Loucy (cell line): ENCODE measurements at regions not wholly inside any gene's neighbourhood (a gene's known extent, or its start where the extent isn't known, plus 50 kb on each side); places are given as distances from the start of the nearest gene placed in this dataset.
"Not testable (repeated sequence)": the region's sequence is repeated elsewhere in the genome, so short reads cannot be mapped to it uniquely, and the experiment has no call there.

Experiments used
- H2AFZ ChIP-seq: fragments of 200-600 bp; sonication (generic); 2 replicates; pipeline ENCODE4 v1.6.0; 2016; ENCODE audit warnings: antibody characterized with exemption, mild to moderate bottlenecking, low read length, moderate library complexity
- H3F3A ChIP-seq: fragments of 200-600 bp; 2 replicates; pipeline ENCODE4 v1.6.0; 2016; ENCODE audit warnings: antibody characterized with exemption, low read depth, mild to moderate bottlenecking
- H3K27me3 ChIP-seq: fragments of 200-600 bp; sonication (generic); 2 replicates; pipeline ENCODE4 v1.6.1; 2014; ENCODE audit warnings: low read length, mild to moderate bottlenecking; ENCODE audit not compliant: insufficient read depth, poor library complexity, severe bottlenecking
- H3K36me3 ChIP-seq: fragments of 200-600 bp; sonication (generic); 2 replicates; pipeline ENCODE4 v1.6.1; 2016; ENCODE audit warnings: low read length; ENCODE audit not compliant: insufficient read depth
- H3K4me1 ChIP-seq: fragments of 200-600 bp; sonication (generic); 2 replicates; pipeline ENCODE4 v1.5.1; 2014; ENCODE audit warnings: low read length, mild to moderate bottlenecking; ENCODE audit not compliant: insufficient read depth, poor library complexity, severe bottlenecking
- H3K4me2 ChIP-seq: fragments of 200-600 bp; sonication (generic); 2 replicates; pipeline ENCODE4 v1.6.0; 2014; ENCODE audit warnings: antibody characterized with exemption, low read length, low read depth, mild to moderate bottlenecking; ENCODE audit not compliant: poor library complexity, severe bottlenecking
- H3K4me3 ChIP-seq: fragments of 200-600 bp; sonication (generic); 2 replicates; pipeline ENCODE4 v1.5.1; 2014; ENCODE audit warnings: low read length, mild to moderate bottlenecking, mixed read lengths; ENCODE audit not compliant: poor library complexity, severe bottlenecking
- H3K79me2 ChIP-seq: fragments of 200-600 bp; sonication (generic); 2 replicates; pipeline ENCODE4 v1.6.1; 2014; ENCODE audit warnings: low read length; ENCODE audit not compliant: insufficient read depth
- H3K9ac ChIP-seq: fragments of 200-600 bp; sonication (generic); 2 replicates; pipeline ENCODE4 v1.6.0; 2014; ENCODE audit warnings: mild to moderate bottlenecking, low read depth, low read length, moderate library complexity; ENCODE audit not compliant: poor library complexity, severe bottlenecking
- H3K9me2 ChIP-seq: fragments of 200-600 bp; sonication (generic); replicated peaks from 2 replicates; pipeline ENCODE4 v1.6.1; 2016; ENCODE audit warnings: low read depth, low read length, mixed read lengths
- H3K9me3 ChIP-seq: fragments of 200-600 bp; sonication (generic); 2 replicates; pipeline ENCODE4 v1.6.1; 2014; ENCODE audit warnings: mild to moderate bottlenecking, antibody characterized with exemption, low read length, low read depth; ENCODE audit not compliant: insufficient read depth
- H4K20me1 ChIP-seq: fragments of 200-600 bp; sonication (generic); 2 replicates; pipeline ENCODE4 v1.6.0; 2014; ENCODE audit warnings: antibody characterized with exemption, low read length, mild to moderate bottlenecking; ENCODE audit not compliant: insufficient read depth, poor library complexity, severe bottlenecking
- EZH2phosphoT487 ChIP-seq: fragments of 200-600 bp; IDR thresholded peaks from 2 replicates; pipeline ENCODE4 v1.6.1; 2018; ENCODE audit warnings: antibody characterized with exemption, mild to moderate bottlenecking, moderate library complexity, borderline replicate concordance
- TF ChIP-seq, protein P1 (sequence below): fragments of 200-600 bp; sonication (generic); conservative IDR thresholded peaks from 2 replicates; pipeline ENCODE4 v1.5.1; 2014; ENCODE audit warnings: mild to moderate bottlenecking, antibody characterized with exemption, low read length

DNA sequence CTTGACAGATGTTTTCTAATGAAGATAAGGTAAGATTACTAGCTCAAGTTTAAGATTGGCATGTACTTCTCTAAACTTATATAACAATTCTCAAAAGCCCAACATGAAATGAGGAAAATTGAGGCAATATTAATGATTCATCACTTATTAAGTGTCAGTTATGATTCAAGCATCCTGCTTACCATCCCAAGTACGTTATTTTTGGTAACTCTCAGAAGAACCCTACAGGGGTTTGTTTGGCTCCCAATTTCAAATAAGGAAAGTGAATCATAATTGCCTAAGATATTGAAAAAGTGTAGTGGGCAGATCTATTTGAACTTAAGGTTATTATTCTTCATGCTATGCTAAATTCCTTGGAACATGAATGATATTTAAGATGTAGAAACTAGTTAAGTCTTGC is 387.9 kb upstream of the TENM3 start:
- no peaks in the 10 kb centered on the region for H3K27me3 ChIP-seq
- H3K4me1 ChIP-seq = no peaks in the 10 kb centered on the region
- no peak overlapping the region for H3K4me2 ChIP-seq
- H2AFZ ChIP-seq = no peak overlapping the region
- no peaks in the 10 kb centered on the region for H4K20me1 ChIP-seq
- no peaks in the 10 kb centered on the region for H3K36me3 ChIP-seq
- H3K9ac ChIP-seq = no peak overlapping the region
- no peaks in the 10 kb centered on the region for H3K9me3 ChIP-seq
- H3F3A ChIP-seq = no peaks in the 10 kb centered on the region
- H3K9me2 ChIP-seq = no peaks in the 10 kb centered on the region
- TF ChIP-seq EZH2phosphoT487 = no peak
- TF ChIP-seq, protein P1, sequence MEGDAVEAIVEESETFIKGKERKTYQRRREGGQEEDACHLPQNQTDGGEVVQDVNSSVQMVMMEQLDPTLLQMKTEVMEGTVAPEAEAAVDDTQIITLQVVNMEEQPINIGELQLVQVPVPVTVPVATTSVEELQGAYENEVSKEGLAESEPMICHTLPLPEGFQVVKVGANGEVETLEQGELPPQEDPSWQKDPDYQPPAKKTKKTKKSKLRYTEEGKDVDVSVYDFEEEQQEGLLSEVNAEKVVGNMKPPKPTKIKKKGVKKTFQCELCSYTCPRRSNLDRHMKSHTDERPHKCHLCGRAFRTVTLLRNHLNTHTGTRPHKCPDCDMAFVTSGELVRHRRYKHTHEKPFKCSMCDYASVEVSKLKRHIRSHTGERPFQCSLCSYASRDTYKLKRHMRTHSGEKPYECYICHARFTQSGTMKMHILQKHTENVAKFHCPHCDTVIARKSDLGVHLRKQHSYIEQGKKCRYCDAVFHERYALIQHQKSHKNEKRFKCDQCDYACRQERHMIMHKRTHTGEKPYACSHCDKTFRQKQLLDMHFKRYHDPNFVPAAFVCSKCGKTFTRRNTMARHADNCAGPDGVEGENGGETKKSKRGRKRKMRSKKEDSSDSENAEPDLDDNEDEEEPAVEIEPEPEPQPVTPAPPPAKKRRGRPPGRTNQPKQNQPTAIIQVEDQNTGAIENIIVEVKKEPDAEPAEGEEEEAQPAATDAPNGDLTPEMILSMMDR = no peak
- no peak overlapping the region for H3K4me3 ChIP-seq
- H3K79me2 ChIP-seq = no peaks in the 10 kb centered on the region

DNA sequence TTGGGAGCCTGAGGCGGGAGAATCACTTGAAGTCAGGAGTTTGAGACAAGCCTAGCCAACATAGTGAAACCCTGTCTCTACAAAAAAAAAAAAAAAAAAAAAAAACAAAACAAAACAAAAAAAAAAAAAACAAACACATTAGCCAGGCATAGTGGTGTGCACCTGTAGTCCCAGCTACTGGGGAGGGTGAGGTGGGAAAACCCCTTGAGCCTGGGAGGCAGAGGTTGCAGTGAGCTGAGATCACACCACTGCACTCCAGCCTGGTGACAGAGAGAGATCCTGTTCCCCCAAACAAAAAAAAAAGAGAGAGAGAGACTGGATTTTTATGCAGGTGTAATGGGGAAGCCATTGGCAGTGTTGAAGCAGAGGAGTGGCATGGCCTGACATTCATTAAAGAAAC is 385.7 kb upstream of the TENM3 start:
- not testable (repeated sequence) for H3K4me3 ChIP-seq, H3F3A ChIP-seq, H3K27me3 ChIP-seq, H3K36me3 ChIP-seq, H3K4me2 ChIP-seq, H3K9ac ChIP-seq, H3K9me2 ChIP-seq, H3K9me3 ChIP-seq, H4K20me1 ChIP-seq, H2AFZ ChIP-seq, H3K4me1 ChIP-seq, H3K79me2 ChIP-seq

DNA sequence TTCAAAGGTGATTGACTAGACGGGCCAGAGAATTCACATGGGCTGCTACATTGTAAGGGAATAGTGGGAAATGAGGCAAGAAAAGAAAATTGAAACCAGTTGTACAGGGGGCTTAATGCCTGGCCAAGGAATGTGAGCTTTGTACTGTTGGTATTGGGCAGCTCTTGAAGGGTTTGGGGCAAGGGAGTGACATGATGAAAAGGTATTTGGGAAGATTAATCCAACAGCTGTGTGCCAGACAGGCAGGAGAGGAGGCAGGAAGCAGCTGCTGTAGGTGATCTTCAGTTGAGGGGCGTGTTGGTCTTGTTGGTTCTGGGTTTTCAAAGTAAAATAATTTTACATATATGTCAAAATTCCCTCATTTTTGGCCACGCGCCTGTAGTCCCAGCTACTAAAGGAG is 384.5 kb upstream of the TENM3 start:
- H3K79me2 ChIP-seq = no peaks in the 10 kb centered on the region
- no peaks in the 10 kb centered on the region for H3F3A ChIP-seq
- no peaks in the 10 kb centered on the region for H3K9me2 ChIP-seq
- no peak overlapping the region for H3K9ac ChIP-seq
- H3K9me3 ChIP-seq = no peaks in the 10 kb centered on the region
- H3K27me3 ChIP-seq = no peaks in the 10 kb centered on the region
- no peaks in the 10 kb centered on the region for H3K4me1 ChIP-seq
- no peak overlapping the region for H2AFZ ChIP-seq
- no peaks in the 10 kb centered on the region for H4K20me1 ChIP-seq
- no peaks in the 10 kb centered on the region for H3K36me3 ChIP-seq
- H3K4me3 ChIP-seq = no peak overlapping the region
- no peak overlapping the region for H3K4me2 ChIP-seq
- TF ChIP-seq, protein P1 = no peak
- TF ChIP-seq EZH2phosphoT487 = no peak

DNA sequence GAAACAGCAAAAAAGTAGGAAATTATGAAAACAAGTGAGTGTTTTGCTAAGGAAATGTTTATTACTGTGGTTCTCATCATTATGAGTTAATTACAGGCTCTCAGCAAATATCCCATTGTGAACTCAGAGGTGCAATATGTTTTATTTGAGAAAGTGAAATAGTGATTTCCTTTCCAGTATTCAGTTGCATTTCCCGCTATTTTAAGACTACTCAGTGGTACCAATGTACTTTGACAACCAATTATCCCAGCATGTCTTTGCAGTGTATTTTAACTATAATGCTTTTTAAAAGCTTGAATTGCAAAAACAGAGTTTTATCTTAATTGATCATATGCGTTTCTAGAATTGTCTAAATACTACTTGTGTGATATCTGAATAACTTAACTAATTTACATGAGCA is 383.8 kb upstream of the TENM3 start:
- Histone ChIP-seq H3K27me3 (no peaks in the 10 kb centered on the region), H3K79me2 (no peaks in the 10 kb centered on the region), H3K9me3 (no peaks in the 10 kb centered on the region), H3K36me3 (no peaks in the 10 kb centered on the region), H3K4me3 (no peak overlapping the region), H3K4me2 (no peak overlapping the region), H3F3A (no peaks in the 10 kb centered on the region), H4K20me1 (no peaks in the 10 kb centered on the region), H3K9ac (no peak overlapping the region), H2AFZ (no peak overlapping the region), H3K9me2 (no peaks in the 10 kb centered on the region), H3K4me1 (no peaks in the 10 kb centered on the region)
- no peak for TF ChIP-seq EZH2phosphoT487
- TF ChIP-seq, protein P1 = no peak
